ENCODE measurements at regions not wholly inside any gene's neighbourhood (a gene's known extent, or its start where the extent isn't known, plus 50 kb on each side); places are given as distances from the start of the nearest gene placed in this dataset.

DNA sequence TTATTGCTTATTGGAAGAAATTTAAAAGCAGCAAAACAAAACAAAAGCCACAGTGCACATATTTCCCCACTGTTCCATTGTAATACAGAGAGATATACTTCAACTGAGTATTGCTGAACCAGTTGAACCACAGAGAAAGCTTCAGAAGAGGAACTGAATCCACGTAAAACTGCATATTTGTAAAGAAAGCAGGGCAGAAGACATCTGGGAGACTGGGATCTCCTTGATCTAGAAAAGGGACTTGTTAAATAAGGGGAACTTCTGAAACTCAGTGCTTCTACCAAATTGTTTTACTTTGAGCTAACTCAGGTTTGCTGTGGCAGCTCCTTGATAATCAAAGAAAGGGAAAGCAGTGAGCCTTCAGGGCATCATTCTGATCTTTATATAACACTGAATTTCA, 411.1 kb upstream of the MDGA2 start:
- TF ChIP-seq ZNF565 (CRISPR knock-in tag; conservative IDR thresholded peaks at IDR 0.05; ENCODE audit: low read depth) = no peak
- TF ChIP-seq, protein P1, sequence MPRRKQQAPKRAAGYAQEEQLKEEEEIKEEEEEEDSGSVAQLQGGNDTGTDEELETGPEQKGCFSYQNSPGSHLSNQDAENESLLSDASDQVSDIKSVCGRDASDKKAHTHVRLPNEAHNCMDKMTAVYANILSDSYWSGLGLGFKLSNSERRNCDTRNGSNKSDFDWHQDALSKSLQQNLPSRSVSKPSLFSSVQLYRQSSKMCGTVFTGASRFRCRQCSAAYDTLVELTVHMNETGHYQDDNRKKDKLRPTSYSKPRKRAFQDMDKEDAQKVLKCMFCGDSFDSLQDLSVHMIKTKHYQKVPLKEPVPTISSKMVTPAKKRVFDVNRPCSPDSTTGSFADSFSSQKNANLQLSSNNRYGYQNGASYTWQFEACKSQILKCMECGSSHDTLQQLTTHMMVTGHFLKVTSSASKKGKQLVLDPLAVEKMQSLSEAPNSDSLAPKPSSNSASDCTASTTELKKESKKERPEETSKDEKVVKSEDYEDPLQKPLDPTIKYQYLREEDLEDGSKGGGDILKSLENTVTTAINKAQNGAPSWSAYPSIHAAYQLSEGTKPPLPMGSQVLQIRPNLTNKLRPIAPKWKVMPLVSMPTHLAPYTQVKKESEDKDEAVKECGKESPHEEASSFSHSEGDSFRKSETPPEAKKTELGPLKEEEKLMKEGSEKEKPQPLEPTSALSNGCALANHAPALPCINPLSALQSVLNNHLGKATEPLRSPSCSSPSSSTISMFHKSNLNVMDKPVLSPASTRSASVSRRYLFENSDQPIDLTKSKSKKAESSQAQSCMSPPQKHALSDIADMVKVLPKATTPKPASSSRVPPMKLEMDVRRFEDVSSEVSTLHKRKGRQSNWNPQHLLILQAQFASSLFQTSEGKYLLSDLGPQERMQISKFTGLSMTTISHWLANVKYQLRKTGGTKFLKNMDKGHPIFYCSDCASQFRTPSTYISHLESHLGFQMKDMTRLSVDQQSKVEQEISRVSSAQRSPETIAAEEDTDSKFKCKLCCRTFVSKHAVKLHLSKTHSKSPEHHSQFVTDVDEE (CRISPR knock-in tag; IDR thresholded peaks at IDR 0.05) = no peak
- TF ChIP-seq ESRRG (CRISPR knock-in tag; IDR thresholded peaks at IDR 0.05) = no peak
- no peak for TF ChIP-seq ZNF8 (CRISPR knock-in tag; IDR thresholded peaks at IDR 0.05)

Data from SK-N-SH treated with all-trans-retinoic acid at 6 μM for 48 hours (cell line).